G401 (cell line): ENCODE measurements at regions not wholly inside any gene's neighbourhood (a gene's known extent, or its start where the extent isn't known, plus 50 kb on each side); places are given as distances from the start of the nearest gene placed in this dataset.

Experiments
- DNase-seq: peaks from one replicate; pipeline ENCODE4 v3.0.0-alpha.2; 2015; ENCODE audit warnings: low spot score
- in situ Hi-C: cut with HindIII; loops from 2 replicates; pipeline ENCODE4 v1.10.0; 2016; ENCODE audit warnings: low sequenced_read_pairs, mixed read lengths

GRCh38 chr6:113796038-113796437 is 61.1 kb upstream of the MARCKS start:
- DNase-seq: no peak
- in situ Hi-C loops: no loop called here

GRCh38 chr6:113802779-113803178 is 54.4 kb upstream of the MARCKS start:
- DNase-seq: no peak
- in situ Hi-C loops: no loop called here

GRCh38 chr6:113805173-113805790 is 51.9 kb upstream of the MARCKS start:
- in situ Hi-C loops: no loop called here
- no peak for DNase-seq

- in situ Hi-C loops: no loop called here
- no peak for DNase-seq
Measured at GRCh38 chr6:113805811-113806495, 51.2 kb upstream of the MARCKS start.
